HG02973 (cell line): ENCODE measurements at regions not wholly inside any gene's neighbourhood (a gene's known extent, or its start where the extent isn't known, plus 50 kb on each side); places are given as distances from the start of the nearest gene placed in this dataset.
"Not testable (repeated sequence)": the region's sequence is repeated elsewhere in the genome, so short reads cannot be mapped to it uniquely, and the experiment has no call there.

Source experiments
- ATAC-seq: cut with Tn5 transposase; IDR thresholded peaks from one replicate; pipeline ENCODE4 v1.9.1; 2021; ENCODE audit warnings: moderate library complexity; ENCODE audit not compliant: unreplicated experiment

- no peak for ATAC-seq
Measured at GRCh38 chr10:109007514-109007913, 915.8 kb downstream of the XPNPEP1 start.

- no peak for ATAC-seq
Measured at GRCh38 chr10:108990441-108990840, 932.9 kb downstream of the XPNPEP1 start.

GRCh38 chr10:108989976-108990375 is 933.3 kb downstream of the XPNPEP1 start:
- no peak for ATAC-seq

- no peak for ATAC-seq
Measured at GRCh38 chr10:108982159-108982558, 941.2 kb downstream of the XPNPEP1 start.

GRCh38 chr10:108980869-108981268 is 942.4 kb downstream of the XPNPEP1 start:
- no peak for ATAC-seq

- ATAC-seq = no peak
Measured at GRCh38 chr10:108975459-108976058, 947.8 kb downstream of the XPNPEP1 start.

- no peak for ATAC-seq
Measured at GRCh38 chr10:108970016-108970415, 953.3 kb downstream of the XPNPEP1 start.

GRCh38 chr10:108966411-108966810 is 956.9 kb downstream of the XPNPEP1 start:
- ATAC-seq = no peak

GRCh38 chr10:108966005-108966404 is 957.3 kb downstream of the XPNPEP1 start:
- ATAC-seq = no peak

GRCh38 chr10:108962172-108962571 is 961.1 kb downstream of the XPNPEP1 start:
- ATAC-seq = no peak

GRCh38 chr10:108957681-108958080 is 965.6 kb downstream of the XPNPEP1 start:
- ATAC-seq = no peak

GRCh38 chr10:108956149-108956548 is 967.2 kb downstream of the XPNPEP1 start:
- ATAC-seq = no peak

GRCh38 chr10:108920029-108920428 is 1003.3 kb downstream of the XPNPEP1 start:
- ATAC-seq = not testable (repeated sequence)

GRCh38 chr10:108913300-108913699 is 1010.0 kb downstream of the XPNPEP1 start:
- no peak for ATAC-seq

- peak; percentile 72 for ATAC-seq
Measured at GRCh38 chr10:108911814-108912541, 1011.3 kb downstream of the XPNPEP1 start.

GRCh38 chr10:108908096-108908495 is 1015.2 kb downstream of the XPNPEP1 start:
- ATAC-seq = no peak

GRCh38 chr10:108905821-108906220 is 1017.5 kb downstream of the XPNPEP1 start:
- no peak for ATAC-seq

- no peak for ATAC-seq
Measured at GRCh38 chr10:108905171-108905570, 1018.1 kb downstream of the XPNPEP1 start.

- no peak for ATAC-seq
Measured at GRCh38 chr10:108904163-108904838, 1019.0 kb downstream of the XPNPEP1 start.

GRCh38 chr10:108902619-108903285 is 1020.6 kb downstream of the XPNPEP1 start:
- peak; percentile 63 for ATAC-seq

GRCh38 chr10:108901781-108902618 is 1021.3 kb downstream of the XPNPEP1 start:
- peak; percentile 11 for ATAC-seq
